B cell (primary cell): ENCODE measurements at regions not wholly inside any gene's neighbourhood (a gene's known extent, or its start where the extent isn't known, plus 50 kb on each side); places are given as distances from the start of the nearest gene placed in this dataset.

ENCODE experiments used
- ATAC-seq: fragments of 200-7000 bp; cut with Tn5 transposase; one replicate; pipeline ENCODE4 v1.10.0; 2021; ENCODE audit warnings: low read depth, mild to moderate bottlenecking, moderate number of reproducible peaks, moderate library complexity
- CTCF ChIA-PET: fragments of 350-600 bp; sonication (Branson Sonifier 250); formaldehyde crosslinking; loops from one replicate; lab custom pipeline; 2021; ENCODE audit warnings: antibody characterized with exemption, inconsistent platforms; lab: Charles Lee
- POLR2A ChIA-PET: fragments of 350-600 bp; sonication (Branson Sonifier 250); formaldehyde crosslinking; loops from one replicate; lab custom pipeline; 2021; ENCODE audit warnings: antibody characterized with exemption; lab: Charles Lee
- DNase-seq: peaks from one replicate; pipeline ENCODE4 v3.0.0; 2013
- H2AFZ ChIP-seq: 2 replicates; pipeline ENCODE4 v1.6.1; 2012; ENCODE audit warnings: mild to moderate bottlenecking, low read depth, low read length; ENCODE audit not compliant: insufficient read depth, poor library complexity, severe bottlenecking
- H3K27ac ChIP-seq, 2 donors: 1 replicate in 1 of 2; 2 replicates in 1 of 2; pipeline ENCODE4 v1.5.1; 2012 to 2013; ENCODE audit warnings: low read length in 2 of 2, mild to moderate bottlenecking in 2 of 2, moderate library complexity in 1 of 2
- H3K27me3 ChIP-seq, 4 experiments: fragments of 200-600 bp in 1 of 4; sonication (generic) in 1 of 4; replicated peaks in 1 of 4; 1 replicate in 2 of 4; 2 replicates in 2 of 4; pipeline versions ENCODE4 v1.6.1 to v1.7.0; 2013 to 2016; ENCODE audit warnings: low read length in 3 of 4, mild to moderate bottlenecking in 2 of 4, mixed read lengths in 1 of 4, moderate library complexity in 1 of 4; ENCODE audit not compliant: insufficient read depth in 4 of 4, control insufficient read depth in 3 of 4; ENCODE audit errors: control extremely low read depth in 1 of 4
- H3K36me3 ChIP-seq, 2 experiments: replicated peaks in 1 of 2; 1 replicate in 1 of 2; 2 replicates in 1 of 2; pipeline versions ENCODE4 v1.6.1 to v1.7.1; 2013; ENCODE audit warnings: low read length in 1 of 2; ENCODE audit not compliant: insufficient read depth in 2 of 2, control insufficient read depth in 1 of 2; ENCODE audit errors: control extremely low read depth in 1 of 2, extremely low read depth in 1 of 2
- H3K4me1 ChIP-seq, 2 donors: fragments of 200-600 bp in 1 of 2; sonication (generic) in 1 of 2; 1 replicate in 1 of 2; 2 replicates in 1 of 2; pipeline versions ENCODE4 v1.5.1 to v1.6.1; 2013 to 2017; ENCODE audit warnings: low read length in 2 of 2; ENCODE audit not compliant: control insufficient read depth in 2 of 2, insufficient read depth in 2 of 2
- H3K4me2 ChIP-seq: replicated peaks from 2 replicates; pipeline ENCODE3; 2012; ENCODE audit warnings: mild to moderate bottlenecking, low read depth, low read length; ENCODE audit not compliant: poor library complexity, severe bottlenecking
- H3K4me3 ChIP-seq, 5 experiments: fragments of 200-600 bp in 1 of 5; sonication (generic) in 1 of 5; 1 replicate in 3 of 5; 2 replicates in 2 of 5; pipeline versions ENCODE4 v1.5.1 to v1.7.0; 2011 to 2016; ENCODE audit warnings: low read length in 4 of 5, mild to moderate bottlenecking in 4 of 5, low read depth in 2 of 5, control low read depth in 1 of 5, moderate library complexity in 1 of 5; ENCODE audit not compliant: insufficient read depth in 1 of 5; ENCODE audit errors: control extremely low read depth in 1 of 5, extremely low read depth in 1 of 5
- H3K79me2 ChIP-seq: fragments of 200-600 bp; sonication (generic); one replicate; pipeline ENCODE4 v1.6.0; 2016; ENCODE audit warnings: low read length; ENCODE audit not compliant: control insufficient read depth, insufficient read depth
- H3K9ac ChIP-seq: fragments of 200-600 bp; sonication (generic); 2 replicates; pipeline ENCODE4 v1.6.1; 2017; ENCODE audit warnings: mild to moderate bottlenecking, low read length, moderate library complexity
- H3K9me3 ChIP-seq, 3 donors: one replicate each; pipeline versions ENCODE4 v1.6.1 to v1.7.1; 2013; ENCODE audit warnings: low read length in 2 of 3; ENCODE audit not compliant: control insufficient read depth in 2 of 3, insufficient read depth in 1 of 3; ENCODE audit errors: control extremely low read depth in 1 of 3
- H4K20me1 ChIP-seq: 2 replicates; pipeline ENCODE4 v1.6.0; 2012; ENCODE audit warnings: mild to moderate bottlenecking, low read length; ENCODE audit not compliant: insufficient read depth, control insufficient read depth, poor library complexity, severe bottlenecking
- H3K27ac Mint-ChIP-seq: one replicate; pipeline ENCODE4 v1.8.0; 2021; ENCODE audit warnings: mixed read lengths
- H3K27me3 Mint-ChIP-seq: one replicate; pipeline ENCODE4 v1.8.0; 2021; ENCODE audit warnings: mixed read lengths
- H3K4me1 Mint-ChIP-seq: one replicate; pipeline ENCODE4 v1.8.0; 2021; ENCODE audit warnings: mixed read lengths
- H3K4me3 Mint-ChIP-seq: one replicate; pipeline ENCODE4 v1.8.0; 2021; ENCODE audit warnings: mixed read lengths
- H3K9me3 Mint-ChIP-seq: one replicate; pipeline ENCODE4 v1.8.0; 2022; ENCODE audit warnings: mixed read lengths; ENCODE audit not compliant: insufficient read depth
- EZH2 ChIP-seq: IDR thresholded peaks from 2 replicates; pipeline ENCODE4 v1.6.1; 2012; ENCODE audit warnings: borderline replicate concordance, low read depth, mild to moderate bottlenecking, moderate library complexity, low read length; ENCODE audit not compliant: insufficient read depth, poor library complexity, severe bottlenecking
- WGBS: methylation state at CpG from one replicate; pipeline ENCODE4 v1.1.5; 2013; ENCODE audit warnings: missing lambda C conversion rate; ENCODE audit not compliant: insufficient coverage; 5-methylcytosine and 5-hydroxymethylcytosine counted together
- intact Hi-C: fragments of 100-400 bp; cut with micrococcal nuclease; formaldehyde crosslinking; loops from one replicate; pipeline ENCODE4 v1.10.0; 2022
- TF ChIP-seq, protein P1 (sequence below): fragments of 200-600 bp; IDR thresholded peaks from one replicate; pipeline ENCODE4 v1.8.0; 2022; ENCODE audit warnings: antibody characterized with exemption, mild to moderate bottlenecking

GRCh38 chr3:72118628-72119027 lies 333.7 kb upstream of the PROK2 start:
- Histone ChIP-seq H3K9me3 (peaks cover 0 to 4% (median 0%) of the 10 kb centered on the region in 3 donors), H2AFZ (no peak overlapping the region), H3K27ac (no peak overlapping the region), H3K79me2 (no peaks in the 10 kb centered on the region), H3K36me3 (no peaks in the 10 kb centered on the region), H3K9ac (no peak overlapping the region), H3K4me2 (no peak overlapping the region), H3K27me3 (no peaks in the 10 kb centered on the region), H4K20me1 (no peaks in the 10 kb centered on the region), H3K4me1 (peaks cover 6 to 9% of the 10 kb centered on the region in 2 donors), H3K4me3 (no peak overlapping the region)
- H3K4me3 Mint-ChIP-seq, result no peak overlapping the region
- DNase-seq (no peak), ATAC-seq (no peak)
- H3K4me1 Mint-ChIP-seq, result peaks cover 12% of the 10 kb centered on the region
- ChIA-PET POLR2A (no interaction called here), CTCF (interaction anchor here (0.5 kb wide), 1 partner anchor 563 kb away, joined by 4 read pairs; no protein-coding TSS in a partner anchor)
- intact Hi-C loops, result no loop called here
- TF ChIP-seq EZH2, result no peak
- TF ChIP-seq, protein P1, sequence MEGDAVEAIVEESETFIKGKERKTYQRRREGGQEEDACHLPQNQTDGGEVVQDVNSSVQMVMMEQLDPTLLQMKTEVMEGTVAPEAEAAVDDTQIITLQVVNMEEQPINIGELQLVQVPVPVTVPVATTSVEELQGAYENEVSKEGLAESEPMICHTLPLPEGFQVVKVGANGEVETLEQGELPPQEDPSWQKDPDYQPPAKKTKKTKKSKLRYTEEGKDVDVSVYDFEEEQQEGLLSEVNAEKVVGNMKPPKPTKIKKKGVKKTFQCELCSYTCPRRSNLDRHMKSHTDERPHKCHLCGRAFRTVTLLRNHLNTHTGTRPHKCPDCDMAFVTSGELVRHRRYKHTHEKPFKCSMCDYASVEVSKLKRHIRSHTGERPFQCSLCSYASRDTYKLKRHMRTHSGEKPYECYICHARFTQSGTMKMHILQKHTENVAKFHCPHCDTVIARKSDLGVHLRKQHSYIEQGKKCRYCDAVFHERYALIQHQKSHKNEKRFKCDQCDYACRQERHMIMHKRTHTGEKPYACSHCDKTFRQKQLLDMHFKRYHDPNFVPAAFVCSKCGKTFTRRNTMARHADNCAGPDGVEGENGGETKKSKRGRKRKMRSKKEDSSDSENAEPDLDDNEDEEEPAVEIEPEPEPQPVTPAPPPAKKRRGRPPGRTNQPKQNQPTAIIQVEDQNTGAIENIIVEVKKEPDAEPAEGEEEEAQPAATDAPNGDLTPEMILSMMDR, result no peak
- no peak overlapping the region for H3K27ac Mint-ChIP-seq
- no peaks in the 10 kb centered on the region for H3K27me3 Mint-ChIP-seq
- no peaks in the 10 kb centered on the region for H3K9me3 Mint-ChIP-seq

GRCh38 chr3:72116226-72116625 lies 331.3 kb upstream of the PROK2 start:
- no peaks in the 10 kb centered on the region for H3K79me2 ChIP-seq
- H3K27ac ChIP-seq, result no peak overlapping the region
- DNase-seq, result no peak
- no peak for ATAC-seq
- TF ChIP-seq, protein P1, result no peak
- TF ChIP-seq EZH2, result no peak
- no peak overlapping the region for H2AFZ ChIP-seq
- peaks cover 0 to 5% (median 2%) of the 10 kb centered on the region in 4 experiments for H3K27me3 ChIP-seq
- H3K27ac Mint-ChIP-seq, result no peak overlapping the region
- 96% methylated on average over 7 of the region's 7 CpGs for WGBS
- H3K9me3 ChIP-seq, result peaks cover 0 to 4% (median 0%) of the 10 kb centered on the region in 3 donors
- peaks cover 5 to 6% of the 10 kb centered on the region in 2 donors for H3K4me1 ChIP-seq
- ChIA-PET CTCF (no interaction called here), POLR2A (no interaction called here)
- H3K4me3 ChIP-seq, result no peak overlapping the region
- no peak overlapping the region for H3K4me2 ChIP-seq
- peaks cover 3% of the 10 kb centered on the region for H3K27me3 Mint-ChIP-seq
- H3K4me1 Mint-ChIP-seq, result peaks cover 5% of the 10 kb centered on the region
- H3K9me3 Mint-ChIP-seq, result no peaks in the 10 kb centered on the region
- no peaks in the 10 kb centered on the region for H4K20me1 ChIP-seq
- intact Hi-C loops, result no loop called here
- H3K9ac ChIP-seq, result no peak overlapping the region
- no peaks in the 10 kb centered on the region for H3K36me3 ChIP-seq
- H3K4me3 Mint-ChIP-seq, result no peak overlapping the region
